Vagina (tissue), 2 donors: ENCODE measurements at regions not wholly inside any gene's neighbourhood (a gene's known extent, or its start where the extent isn't known, plus 50 kb on each side); places are given as distances from the start of the nearest gene placed in this dataset.

Experiments used
- DNase-seq, 2 donors: peaks; one replicate each; pipeline ENCODE4 v3.0.0-alpha.2; 2017; ENCODE audit errors: extremely low spot score in 2 of 2
- H3K27ac ChIP-seq: fragments of 200-600 bp; sonication (generic); one replicate; pipeline ENCODE4 v1.5.1; 2019
- H3K27me3 ChIP-seq: fragments of 200-600 bp; sonication (generic); one replicate; pipeline ENCODE4 v1.5.1; 2019
- H3K36me3 ChIP-seq, 2 donors: fragments of 200-600 bp; sonication (generic); one replicate each; pipeline ENCODE4 v1.5.1; 2017 to 2019
- H3K4me1 ChIP-seq: fragments of 200-600 bp; sonication (generic); one replicate; pipeline ENCODE4 v1.5.1; 2019
- H3K4me3 ChIP-seq, 2 donors: fragments of 200-600 bp; sonication (generic); 1 replicate in 1 of 2; 2 replicates in 1 of 2; pipeline ENCODE4 v1.5.1; 2016 to 2019
- H3K9me3 ChIP-seq: fragments of 200-600 bp; sonication (generic); one replicate; pipeline ENCODE4 v1.5.1; 2019
- POLR2A ChIP-seq, 2 donors: fragments of 450-650 bp; IDR thresholded peaks; one replicate each; pipeline ENCODE4 v1.6.1; 2017; ENCODE audit warnings: antibody characterized with exemption in 2 of 2, mild to moderate bottlenecking in 2 of 2, moderate library complexity in 2 of 2
- POLR2AphosphoS5 ChIP-seq, 2 donors: sonication (generic); formaldehyde crosslinking; IDR thresholded peaks; one replicate each; pipeline ENCODE4 v1.9.0; 2017; ENCODE audit warnings: antibody characterized with exemption in 2 of 2, mild to moderate bottlenecking in 2 of 2, low read depth in 1 of 2; ENCODE audit not compliant: insufficient read depth in 1 of 2
- intact Hi-C: fragments of 100-400 bp; cut with DNase I; formaldehyde crosslinking; loops from one replicate; pipeline ENCODE4 v1.15.1; 2023
- TF ChIP-seq, protein P1 (sequence below), 3 experiments: fragments of 450-650 bp in 2 of 3; fragments of 200-600 bp in 1 of 3; sonication (generic) in 1 of 3; IDR thresholded peaks; one replicate each; pipeline ENCODE4 v1.5.1; 2017 to 2019; ENCODE audit warnings: antibody characterized with exemption in 3 of 3, mild to moderate bottlenecking in 2 of 3, moderate library complexity in 2 of 3

DNA sequence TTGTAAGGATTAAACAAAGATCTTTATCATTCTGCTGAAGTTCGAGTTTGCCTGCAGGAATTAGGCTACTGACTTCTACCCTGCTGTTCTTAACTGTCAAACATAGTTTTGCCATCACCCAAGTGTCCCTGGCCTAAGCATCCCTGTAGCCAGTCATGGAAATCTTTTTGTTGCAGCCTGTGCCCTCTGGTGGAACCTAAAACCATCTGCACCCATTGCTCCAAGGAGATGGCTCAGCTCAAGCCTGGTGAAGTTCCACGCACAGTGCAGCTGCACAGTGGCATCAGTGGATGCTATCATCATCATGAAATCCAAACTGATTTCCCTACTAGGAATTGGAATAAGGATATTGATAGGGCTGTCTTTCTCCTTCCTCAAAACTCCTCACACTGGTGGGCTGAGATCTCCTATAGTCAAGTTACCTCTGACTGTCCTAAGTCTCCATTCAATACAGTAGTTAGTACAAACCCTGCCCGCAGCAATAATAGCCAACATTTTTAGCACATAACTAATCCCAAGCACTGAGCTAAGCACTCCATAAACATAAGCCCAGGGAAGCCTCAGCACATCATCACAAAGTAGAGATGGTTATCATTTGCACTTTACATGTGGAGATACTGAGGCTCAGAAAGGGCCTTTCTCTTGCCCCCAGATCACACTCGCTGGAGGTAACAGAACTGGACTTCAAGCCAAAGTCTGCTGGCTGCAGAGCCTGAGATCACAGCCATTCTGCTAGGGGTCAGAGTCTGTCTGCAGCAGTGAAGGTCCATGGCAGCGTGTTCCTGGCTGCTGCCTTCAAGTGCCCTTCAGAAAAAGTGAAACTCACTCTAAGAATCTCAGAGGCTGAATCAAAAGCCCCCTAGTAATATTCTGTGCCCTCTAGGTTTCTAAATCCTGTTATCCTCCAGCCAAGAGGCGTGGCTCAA lies 77.2 kb upstream of the MC3R start:
- H3K27ac ChIP-seq, result no peak overlapping the region
- no peaks in the 10 kb centered on the region for H3K4me1 ChIP-seq
- no peaks in the 10 kb centered on the region for H3K9me3 ChIP-seq
- H3K4me3 ChIP-seq, result no peak overlapping the region
- no peaks in the 10 kb centered on the region for H3K36me3 ChIP-seq
- TF ChIP-seq POLR2AphosphoS5 (IDR thresholded peaks at IDR 0.05; ENCODE audit: insufficient read depth in 1 of 2, low read depth in 1 of 2) (no peak), POLR2A (IDR thresholded peaks at IDR 0.05) (no peak)
- TF ChIP-seq, protein P1, sequence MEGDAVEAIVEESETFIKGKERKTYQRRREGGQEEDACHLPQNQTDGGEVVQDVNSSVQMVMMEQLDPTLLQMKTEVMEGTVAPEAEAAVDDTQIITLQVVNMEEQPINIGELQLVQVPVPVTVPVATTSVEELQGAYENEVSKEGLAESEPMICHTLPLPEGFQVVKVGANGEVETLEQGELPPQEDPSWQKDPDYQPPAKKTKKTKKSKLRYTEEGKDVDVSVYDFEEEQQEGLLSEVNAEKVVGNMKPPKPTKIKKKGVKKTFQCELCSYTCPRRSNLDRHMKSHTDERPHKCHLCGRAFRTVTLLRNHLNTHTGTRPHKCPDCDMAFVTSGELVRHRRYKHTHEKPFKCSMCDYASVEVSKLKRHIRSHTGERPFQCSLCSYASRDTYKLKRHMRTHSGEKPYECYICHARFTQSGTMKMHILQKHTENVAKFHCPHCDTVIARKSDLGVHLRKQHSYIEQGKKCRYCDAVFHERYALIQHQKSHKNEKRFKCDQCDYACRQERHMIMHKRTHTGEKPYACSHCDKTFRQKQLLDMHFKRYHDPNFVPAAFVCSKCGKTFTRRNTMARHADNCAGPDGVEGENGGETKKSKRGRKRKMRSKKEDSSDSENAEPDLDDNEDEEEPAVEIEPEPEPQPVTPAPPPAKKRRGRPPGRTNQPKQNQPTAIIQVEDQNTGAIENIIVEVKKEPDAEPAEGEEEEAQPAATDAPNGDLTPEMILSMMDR (IDR thresholded peaks at IDR 0.05), result no peak
- H3K27me3 ChIP-seq, result no peaks in the 10 kb centered on the region
- intact Hi-C loops, result no loop called here
- DNase-seq, result no peak

DNA sequence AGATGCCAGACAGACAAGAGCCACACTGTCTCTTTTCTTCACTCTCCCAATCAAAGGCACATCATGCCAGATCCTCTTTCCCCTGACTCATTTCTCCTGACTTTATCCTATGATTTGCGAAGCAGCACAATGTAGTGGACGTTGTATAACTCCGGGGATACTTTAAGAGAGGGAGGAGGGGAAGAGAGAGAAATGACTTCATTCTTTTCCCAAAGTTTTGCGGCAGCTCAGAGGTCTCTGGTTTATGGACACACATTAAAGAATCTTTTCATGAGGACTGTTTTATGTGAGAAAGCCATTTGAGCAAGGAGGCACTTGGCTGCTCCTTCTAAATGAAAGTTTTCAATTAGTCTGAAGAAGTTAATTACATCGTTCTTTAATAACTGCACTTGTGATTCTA lies 75.1 kb upstream of the MC3R start:
- Histone ChIP-seq H3K27ac (no peak overlapping the region), H3K9me3 (no peaks in the 10 kb centered on the region), H3K36me3 (no peaks in the 10 kb centered on the region), H3K27me3 (no peaks in the 10 kb centered on the region), H3K4me1 (no peaks in the 10 kb centered on the region), H3K4me3 (no peak overlapping the region)
- TF ChIP-seq POLR2AphosphoS5 (IDR thresholded peaks at IDR 0.05; ENCODE audit: insufficient read depth in 1 of 2, low read depth in 1 of 2) (no peak), POLR2A (IDR thresholded peaks at IDR 0.05) (no peak)
- TF ChIP-seq, protein P1 (IDR thresholded peaks at IDR 0.05), result no peak
- intact Hi-C loops, result no loop called here
- DNase-seq, result no peak

DNA sequence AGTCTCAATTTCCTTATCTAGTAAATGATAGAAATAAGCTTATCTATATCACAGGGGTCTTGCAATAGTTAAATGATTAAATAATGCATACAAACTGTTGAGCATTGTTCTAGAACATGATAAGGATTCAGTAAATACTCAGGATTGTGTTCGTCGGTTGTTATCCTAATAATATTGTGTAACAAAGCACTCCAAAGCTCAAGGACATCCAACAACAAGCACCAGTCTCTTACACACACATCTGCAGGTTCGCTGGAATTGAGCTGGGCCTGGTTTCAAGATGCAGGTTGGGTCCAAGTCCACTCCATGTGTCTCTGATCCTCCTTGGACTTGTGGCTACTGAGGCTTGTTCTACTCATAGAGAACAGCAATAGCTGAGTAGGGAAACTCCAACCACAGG lies 74.1 kb upstream of the MC3R start:
- Histone ChIP-seq H3K9me3 (no peaks in the 10 kb centered on the region), H3K4me1 (no peaks in the 10 kb centered on the region), H3K4me3 (no peak overlapping the region), H3K27ac (no peak overlapping the region), H3K36me3 (no peaks in the 10 kb centered on the region), H3K27me3 (no peaks in the 10 kb centered on the region)
- intact Hi-C loops, result no loop called here
- DNase-seq, result no peak
- TF ChIP-seq, protein P1 (IDR thresholded peaks at IDR 0.05), result no peak
- no peak for TF ChIP-seq POLR2A (IDR thresholded peaks at IDR 0.05)
- TF ChIP-seq POLR2AphosphoS5 (IDR thresholded peaks at IDR 0.05; ENCODE audit: insufficient read depth in 1 of 2, low read depth in 1 of 2), result no peak

DNA sequence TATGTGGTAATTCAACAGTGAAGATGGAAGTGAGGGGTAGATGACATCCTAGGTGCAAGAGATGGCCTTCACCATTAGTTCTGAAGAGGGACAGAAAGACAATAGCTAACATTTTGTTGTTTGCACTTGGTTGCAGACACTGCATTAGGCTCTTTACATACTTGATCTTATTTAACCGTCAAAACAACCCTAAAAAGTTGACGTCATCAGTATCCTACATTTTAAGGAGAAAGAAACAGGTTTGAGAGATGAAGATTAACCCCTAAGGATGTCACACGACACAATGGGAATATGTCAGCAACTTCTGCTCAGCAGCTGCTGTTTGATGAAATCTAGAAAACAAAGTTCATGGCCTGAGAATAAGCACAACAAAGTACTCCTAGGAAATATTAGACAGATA lies 72.6 kb upstream of the MC3R start:
- H3K27me3 ChIP-seq, result no peaks in the 10 kb centered on the region
- TF ChIP-seq POLR2A (IDR thresholded peaks at IDR 0.05) (no peak), POLR2AphosphoS5 (IDR thresholded peaks at IDR 0.05; ENCODE audit: insufficient read depth in 1 of 2, low read depth in 1 of 2) (no peak)
- TF ChIP-seq, protein P1 (IDR thresholded peaks at IDR 0.05), result no peak
- no peaks in the 10 kb centered on the region for H3K36me3 ChIP-seq
- no peak overlapping the region for H3K4me3 ChIP-seq
- no peaks in the 10 kb centered on the region for H3K9me3 ChIP-seq
- intact Hi-C loops, result no loop called here
- DNase-seq, result no peak
- H3K27ac ChIP-seq, result no peak overlapping the region
- H3K4me1 ChIP-seq, result no peaks in the 10 kb centered on the region

DNA sequence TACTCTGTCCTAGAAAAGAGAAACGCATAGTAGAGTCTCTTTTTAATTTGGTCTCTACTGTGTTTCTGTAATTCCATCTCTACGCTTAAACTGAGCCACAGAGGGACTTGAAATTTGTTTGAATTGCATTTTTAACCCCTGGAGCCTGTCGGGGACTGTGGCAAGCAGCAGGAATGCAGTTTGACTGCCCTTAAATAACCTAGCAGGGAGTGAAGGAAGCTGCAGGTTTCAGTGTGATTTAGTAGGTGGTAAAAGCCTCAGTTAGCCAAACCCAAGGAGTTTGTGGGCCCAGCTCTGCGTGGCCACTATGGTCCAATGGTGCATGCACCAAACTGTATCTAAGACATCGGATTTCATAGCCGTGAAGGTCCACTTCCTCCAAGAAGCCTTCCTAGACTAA lies 70.3 kb upstream of the MC3R start:
- no peaks in the 10 kb centered on the region for H3K4me1 ChIP-seq
- no peaks in the 10 kb centered on the region for H3K9me3 ChIP-seq
- H3K4me3 ChIP-seq, result no peak overlapping the region
- DNase-seq, result no peak
- intact Hi-C loops, result no loop called here
- no peaks in the 10 kb centered on the region for H3K27me3 ChIP-seq
- TF ChIP-seq, protein P1 (IDR thresholded peaks at IDR 0.05), result no peak
- TF ChIP-seq POLR2A (IDR thresholded peaks at IDR 0.05) (no peak), POLR2AphosphoS5 (IDR thresholded peaks at IDR 0.05; ENCODE audit: insufficient read depth in 1 of 2, low read depth in 1 of 2) (no peak)
- H3K36me3 ChIP-seq, result no peaks in the 10 kb centered on the region
- no peak overlapping the region for H3K27ac ChIP-seq
